Mucosa of stomach (tissue), 1 donor: ENCODE measurements at regions not wholly inside any gene's neighbourhood (a gene's known extent, or its start where the extent isn't known, plus 50 kb on each side); places are given as distances from the start of the nearest gene placed in this dataset.

ENCODE experiments used
- H3K27me3 ChIP-seq: one replicate; pipeline ENCODE4 v1.7.0; 2013; ENCODE audit warnings: mild to moderate bottlenecking, low read length; ENCODE audit not compliant: control insufficient read depth, insufficient read depth
- H3K36me3 ChIP-seq: one replicate; pipeline ENCODE4 v1.7.0; 2013; ENCODE audit warnings: low read length; ENCODE audit not compliant: control insufficient read depth, insufficient read depth
- H3K4me1 ChIP-seq: one replicate; pipeline ENCODE4 v1.7.0; 2013; ENCODE audit warnings: mild to moderate bottlenecking, low read length; ENCODE audit not compliant: control insufficient read depth, insufficient read depth
- H3K4me3 ChIP-seq: one replicate; pipeline ENCODE4 v1.7.0; 2013; ENCODE audit warnings: low read length
- H3K9ac ChIP-seq: one replicate; pipeline ENCODE4 v1.7.0; 2013; ENCODE audit warnings: mild to moderate bottlenecking, low read length, moderate library complexity
- H3K9me3 ChIP-seq: one replicate; pipeline ENCODE4 v1.7.0; 2013; ENCODE audit warnings: mild to moderate bottlenecking, low read length, moderate library complexity; ENCODE audit not compliant: control insufficient read depth
- donor health status: Pancreatic carcinoma.

DNA sequence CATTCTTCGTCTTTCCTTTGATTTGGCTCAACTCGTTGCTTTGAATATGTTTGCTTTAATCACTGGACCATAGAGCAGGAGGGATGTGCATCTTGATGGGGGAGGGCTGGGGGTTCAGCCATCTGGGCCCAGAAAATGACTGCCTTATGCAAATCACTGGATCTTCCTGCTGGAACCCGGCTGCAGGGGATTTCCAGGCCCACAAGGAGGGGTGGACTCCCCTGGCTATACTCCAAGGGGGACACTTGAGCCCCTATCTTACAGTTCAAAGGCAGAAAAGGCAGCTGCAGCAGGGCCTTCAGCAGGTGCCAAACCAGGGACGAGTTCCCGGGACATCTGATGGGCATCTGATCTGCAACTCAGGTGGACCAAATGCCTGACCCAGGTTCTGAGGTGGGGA lies 122.5 kb downstream of the DICER1 start:
- Histone ChIP-seq H3K36me3 (no peaks in the 10 kb centered on the region), H3K27me3 (no peaks in the 10 kb centered on the region), H3K9me3 (no peaks in the 10 kb centered on the region), H3K9ac (no peak overlapping the region), H3K4me1 (no peaks in the 10 kb centered on the region), H3K4me3 (no peak overlapping the region)

DNA sequence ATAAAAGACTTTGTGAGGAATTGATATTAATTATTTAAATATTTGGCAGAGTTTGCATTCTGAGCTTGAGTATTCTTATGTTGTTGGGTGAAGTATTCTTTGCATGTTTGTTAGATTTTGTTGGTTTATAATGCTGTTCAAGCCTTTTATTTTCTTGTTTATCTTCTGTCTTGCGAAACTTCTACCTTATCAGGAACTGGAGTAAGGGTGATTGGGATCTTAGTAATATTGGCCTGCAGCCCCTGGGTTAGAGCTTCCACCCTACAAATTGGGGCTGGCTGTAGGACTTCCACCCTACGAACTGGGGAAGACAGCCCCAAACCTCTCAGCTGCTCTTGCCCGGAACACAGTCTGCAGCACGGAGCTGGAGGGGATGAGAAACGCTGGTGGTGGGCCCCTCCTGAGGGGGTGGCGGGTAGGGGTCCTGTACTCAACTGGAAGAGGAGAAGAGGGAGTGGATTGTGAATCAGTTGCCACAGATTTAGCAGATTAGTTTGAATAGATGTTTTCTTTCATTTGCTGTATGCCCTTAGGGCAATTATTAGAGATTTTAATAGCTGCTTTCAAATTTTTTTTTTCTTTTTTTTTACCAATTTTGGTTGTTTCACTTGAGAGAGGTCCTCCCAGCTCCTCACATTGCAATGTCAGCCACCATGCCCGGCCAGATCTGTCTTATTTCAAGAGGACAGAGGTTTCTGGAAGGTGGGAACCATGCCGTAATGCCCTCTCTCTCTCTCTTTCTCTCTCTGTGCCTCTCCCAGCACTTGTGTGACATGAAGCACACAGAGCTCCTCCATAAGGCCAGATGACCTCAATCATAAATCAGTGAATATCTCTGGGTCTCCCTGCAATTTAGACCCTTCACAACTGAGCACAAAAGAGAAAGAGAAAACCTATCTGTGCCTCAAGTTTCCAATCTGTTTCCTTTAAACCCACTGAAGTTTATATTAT lies 123.4 kb downstream of the DICER1 start:
- Histone ChIP-seq H3K27me3 (no peaks in the 10 kb centered on the region), H3K4me1 (no peaks in the 10 kb centered on the region), H3K9me3 (no peaks in the 10 kb centered on the region), H3K36me3 (no peaks in the 10 kb centered on the region), H3K9ac (no peak overlapping the region), H3K4me3 (no peak overlapping the region)

DNA sequence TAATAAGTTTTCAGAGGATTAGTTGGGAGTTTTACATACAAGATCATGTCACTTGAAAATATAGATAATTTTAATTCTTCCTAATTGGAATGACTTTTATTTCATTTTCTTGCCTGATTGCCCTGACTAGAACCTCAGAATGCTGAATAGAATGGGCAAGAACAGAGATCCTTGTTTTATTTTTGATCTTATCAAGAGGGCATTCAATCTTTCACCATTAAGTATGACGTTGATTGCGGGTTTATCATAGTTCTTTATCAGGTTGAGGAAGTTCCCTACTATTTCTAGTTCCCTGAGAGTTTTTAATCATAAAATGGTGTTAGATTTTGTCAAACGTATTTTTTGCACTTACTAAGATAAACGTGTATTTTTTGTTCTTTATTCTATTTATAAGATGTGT lies 124.3 kb downstream of the DICER1 start:
- Histone ChIP-seq H3K4me1 (no peaks in the 10 kb centered on the region), H3K9ac (no peak overlapping the region), H3K27me3 (no peaks in the 10 kb centered on the region), H3K4me3 (no peak overlapping the region), H3K9me3 (no peaks in the 10 kb centered on the region), H3K36me3 (no peaks in the 10 kb centered on the region)

DNA sequence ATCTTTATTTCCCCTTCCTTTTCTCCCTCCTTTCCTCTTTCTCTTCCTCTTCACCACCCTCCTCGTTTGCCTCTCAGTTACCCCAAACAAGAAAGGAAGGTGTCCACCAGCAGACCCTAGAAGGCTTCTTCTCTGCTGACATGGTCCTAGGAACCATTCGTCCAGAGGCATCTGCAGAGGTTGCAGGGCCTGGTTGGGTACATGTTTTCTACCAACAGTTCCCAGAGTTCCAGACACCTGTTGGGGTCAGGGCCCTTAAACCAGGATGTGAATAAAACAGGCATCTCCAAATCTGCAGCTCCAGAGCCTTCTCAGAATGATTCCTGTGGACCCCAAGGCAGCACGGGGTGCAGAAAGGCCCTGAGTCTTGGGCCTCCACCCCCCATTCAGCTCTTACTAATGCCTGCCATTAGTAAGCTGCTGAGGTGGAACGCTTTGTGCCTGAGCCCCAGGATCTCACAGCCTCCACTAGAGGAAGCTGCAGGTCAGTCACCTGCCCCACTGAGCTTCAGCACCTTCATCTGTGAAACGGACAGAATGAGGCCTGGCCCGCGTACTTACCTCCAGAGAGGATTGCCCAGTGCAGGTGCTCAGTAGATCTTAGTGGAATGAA lies 130.4 kb downstream of the DICER1 start:
- Histone ChIP-seq H3K9ac (no peak overlapping the region), H3K27me3 (no peaks in the 10 kb centered on the region), H3K36me3 (no peaks in the 10 kb centered on the region), H3K4me3 (no peak overlapping the region), H3K4me1 (no peaks in the 10 kb centered on the region), H3K9me3 (no peaks in the 10 kb centered on the region)

DNA sequence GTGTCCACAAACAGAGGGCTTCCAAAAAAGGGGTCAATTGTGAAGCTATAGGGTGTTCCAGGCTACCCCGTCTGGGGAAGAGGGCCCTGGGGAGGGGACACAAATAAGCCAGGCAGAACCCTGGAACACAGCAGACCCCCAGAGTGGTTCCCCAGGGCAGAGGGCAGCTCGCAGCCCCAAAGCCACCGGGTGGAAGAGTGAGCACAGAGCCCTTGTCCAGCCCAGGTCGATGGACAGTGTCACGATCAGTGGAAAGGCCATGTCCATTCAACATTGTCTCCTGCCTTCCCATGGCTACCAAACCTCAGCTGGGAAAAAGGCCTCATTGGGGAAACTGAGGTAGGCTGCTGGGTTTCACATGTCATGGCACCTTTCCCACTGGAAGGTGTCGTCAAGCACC lies 131.4 kb downstream of the DICER1 start:
- Histone ChIP-seq H3K4me3 (no peak overlapping the region), H3K27me3 (no peaks in the 10 kb centered on the region), H3K9me3 (no peaks in the 10 kb centered on the region), H3K9ac (no peak overlapping the region), H3K4me1 (no peaks in the 10 kb centered on the region), H3K36me3 (no peaks in the 10 kb centered on the region)

DNA sequence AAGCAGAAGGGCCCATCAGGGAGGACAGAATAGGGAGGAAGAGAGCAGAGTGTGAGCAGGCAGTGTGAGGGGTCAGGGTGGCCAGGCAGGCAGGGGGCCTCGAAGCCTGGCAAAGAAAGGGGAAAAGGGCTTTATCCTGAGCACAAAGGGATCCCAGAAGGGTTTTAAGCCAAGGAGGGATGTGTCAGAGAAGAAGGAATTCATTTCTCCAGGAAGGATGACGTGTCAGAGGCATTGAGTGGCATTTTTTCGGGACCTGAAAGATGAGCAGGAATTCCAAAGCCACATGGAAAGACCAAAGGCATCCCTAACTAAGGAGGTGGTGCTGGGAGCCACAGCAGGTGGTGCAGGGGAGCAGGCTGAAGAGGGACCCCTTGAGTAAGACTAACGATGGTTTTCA lies 132.1 kb downstream of the DICER1 start:
- no peak overlapping the region for H3K4me3 ChIP-seq
- no peaks in the 10 kb centered on the region for H3K9me3 ChIP-seq
- no peaks in the 10 kb centered on the region for H3K36me3 ChIP-seq
- H3K4me1 ChIP-seq: no peaks in the 10 kb centered on the region
- H3K27me3 ChIP-seq: no peaks in the 10 kb centered on the region
- no peak overlapping the region for H3K9ac ChIP-seq

DNA sequence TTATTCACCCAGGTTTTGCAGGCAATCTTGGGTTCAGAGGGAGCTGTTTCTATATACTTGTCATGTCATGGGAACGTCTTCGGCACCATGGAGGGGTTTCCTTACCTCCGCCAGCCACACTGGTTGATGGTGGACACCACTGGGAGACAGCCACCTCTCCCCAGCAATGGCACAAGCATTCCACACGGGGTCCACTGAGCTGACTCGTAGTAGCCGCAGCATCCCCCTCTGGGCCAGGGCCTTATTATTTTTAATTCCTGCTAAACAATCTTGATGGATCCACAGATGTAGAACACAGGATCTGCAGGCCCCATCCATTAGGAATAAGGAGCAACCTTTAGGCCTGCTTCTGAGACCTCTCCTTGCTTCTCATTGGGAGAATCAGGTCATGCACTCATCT lies 132.9 kb downstream of the DICER1 start:
- Histone ChIP-seq H3K27me3 (no peaks in the 10 kb centered on the region), H3K9ac (no peak overlapping the region), H3K9me3 (no peaks in the 10 kb centered on the region), H3K4me1 (no peaks in the 10 kb centered on the region), H3K4me3 (no peak overlapping the region), H3K36me3 (no peaks in the 10 kb centered on the region)

DNA sequence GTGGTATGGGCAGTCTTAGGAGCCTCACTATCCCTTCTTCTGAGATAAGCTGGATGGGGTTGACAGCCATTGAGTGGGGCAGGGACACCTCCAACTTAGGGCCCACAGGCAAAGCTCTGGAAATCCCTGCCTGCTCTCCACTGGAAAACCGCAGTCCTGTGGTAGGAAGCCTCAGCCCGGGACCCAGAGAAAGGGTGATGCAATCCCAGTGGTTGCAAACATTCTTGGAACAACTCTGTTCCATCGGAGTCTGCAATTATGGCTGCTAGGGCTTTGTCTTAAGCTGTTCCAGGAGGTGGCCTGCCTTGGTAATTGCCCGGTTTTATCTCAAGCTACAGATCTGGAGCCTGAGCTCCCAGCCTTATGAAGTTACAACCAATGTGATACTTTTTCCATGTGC lies 133.4 kb downstream of the DICER1 start:
- Histone ChIP-seq H3K4me3 (no peak overlapping the region), H3K36me3 (no peaks in the 10 kb centered on the region), H3K9me3 (no peaks in the 10 kb centered on the region), H3K9ac (no peak overlapping the region), H3K27me3 (no peaks in the 10 kb centered on the region), H3K4me1 (no peaks in the 10 kb centered on the region)

DNA sequence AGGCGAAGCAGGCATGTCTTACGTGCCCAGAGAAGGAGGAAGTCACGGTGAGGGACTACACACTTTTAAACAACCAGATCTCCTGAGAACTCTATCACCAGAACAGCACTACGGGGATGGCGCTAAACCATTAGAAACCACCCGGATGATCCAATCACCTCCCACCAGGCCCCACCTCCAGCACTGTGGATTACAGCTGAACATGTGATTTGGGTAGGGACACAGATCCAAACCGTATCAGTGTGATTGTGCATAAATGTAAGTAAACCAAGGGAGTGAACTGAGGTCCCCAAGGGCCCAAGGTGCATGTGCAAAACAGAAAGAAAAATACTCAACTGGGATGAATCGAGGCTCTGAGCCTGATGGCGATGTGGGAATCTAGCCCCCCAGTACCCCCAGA lies 134.2 kb downstream of the DICER1 start:
- H3K9me3 ChIP-seq: no peaks in the 10 kb centered on the region
- H3K36me3 ChIP-seq: no peaks in the 10 kb centered on the region
- no peaks in the 10 kb centered on the region for H3K4me1 ChIP-seq
- H3K27me3 ChIP-seq: no peaks in the 10 kb centered on the region
- H3K4me3 ChIP-seq: no peak overlapping the region
- no peak overlapping the region for H3K9ac ChIP-seq

DNA sequence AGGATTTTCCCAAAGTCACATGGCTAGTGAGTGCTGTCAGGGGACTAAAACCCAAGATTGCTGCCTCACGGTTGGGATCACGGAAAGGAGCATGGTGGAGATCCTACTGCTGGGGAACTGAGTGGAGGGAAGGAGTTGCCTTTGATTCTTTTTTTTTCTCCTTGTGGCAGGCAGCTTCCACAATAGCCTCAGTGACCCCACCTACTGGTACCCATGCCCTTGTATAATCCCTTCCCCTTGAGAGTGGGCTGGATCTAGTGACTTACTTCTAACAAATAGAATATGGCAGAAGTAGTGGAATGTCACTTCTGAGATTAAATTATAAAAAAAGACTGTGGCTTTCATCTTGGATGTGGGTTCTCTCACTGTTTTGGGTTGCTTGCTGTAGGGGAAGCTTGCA lies 135.7 kb downstream of the DICER1 start:
- Histone ChIP-seq H3K4me3 (no peak overlapping the region), H3K36me3 (no peaks in the 10 kb centered on the region), H3K9ac (no peak overlapping the region), H3K4me1 (no peaks in the 10 kb centered on the region), H3K27me3 (no peaks in the 10 kb centered on the region), H3K9me3 (no peaks in the 10 kb centered on the region)

DNA sequence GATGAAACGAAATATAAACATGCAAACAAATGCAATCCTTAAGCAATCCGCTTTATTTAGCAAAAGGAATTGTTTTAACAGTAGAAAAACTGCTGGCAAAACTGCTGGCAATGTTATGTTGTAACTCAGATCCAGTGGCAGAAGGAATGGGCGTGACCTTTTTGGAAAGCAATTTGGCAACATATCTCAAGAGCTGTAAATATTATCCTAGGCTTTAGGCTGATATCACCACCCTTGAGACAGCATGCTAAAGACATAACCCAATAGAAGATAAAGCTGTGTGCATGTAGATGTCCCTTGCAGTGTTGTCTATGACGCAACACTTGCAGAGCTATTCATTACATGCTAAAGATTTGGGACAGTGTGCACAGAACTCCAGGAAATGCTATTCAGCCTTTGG lies 138.5 kb downstream of the DICER1 start:
- H3K4me3 ChIP-seq: no peak overlapping the region
- no peaks in the 10 kb centered on the region for H3K9me3 ChIP-seq
- H3K4me1 ChIP-seq: no peaks in the 10 kb centered on the region
- no peaks in the 10 kb centered on the region for H3K27me3 ChIP-seq
- H3K9ac ChIP-seq: no peak overlapping the region
- no peaks in the 10 kb centered on the region for H3K36me3 ChIP-seq

DNA sequence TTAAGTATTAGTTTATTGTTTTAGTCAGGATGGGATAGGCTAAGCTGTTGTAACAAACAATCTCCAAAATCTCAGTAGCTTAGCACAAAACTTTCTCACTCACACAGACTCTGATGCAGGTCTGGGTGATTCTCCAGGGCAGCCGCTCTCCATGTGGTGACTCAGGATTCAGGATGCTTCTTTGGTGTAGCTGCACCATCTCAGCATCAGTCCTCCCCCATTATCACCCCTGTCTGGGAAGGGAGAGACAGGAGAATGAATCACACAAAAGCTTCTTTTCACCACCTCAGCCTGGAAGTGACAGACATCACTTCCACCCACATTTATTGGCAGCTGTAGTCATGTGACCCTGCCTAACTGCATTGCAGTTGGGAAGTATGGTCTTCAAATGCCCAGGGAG lies 142.3 kb downstream of the DICER1 start:
- no peaks in the 10 kb centered on the region for H3K9me3 ChIP-seq

More for the DNA sequence above, 142.3 kb downstream of the DICER1 start:
- Histone ChIP-seq H3K9ac (no peak overlapping the region), H3K36me3 (no peaks in the 10 kb centered on the region), H3K4me1 (no peaks in the 10 kb centered on the region), H3K27me3 (no peaks in the 10 kb centered on the region), H3K4me3 (no peak overlapping the region)
